Lung (tissue), 11 donors: ENCODE measurements at regions not wholly inside any gene's neighbourhood (a gene's known extent, or its start where the extent isn't known, plus 50 kb on each side); places are given as distances from the start of the nearest gene placed in this dataset.

Experiments used
- ATAC-seq: fragments of 200-7000 bp; cut with Tn5 transposase; one replicate; pipeline ENCODE4 v1.9.1; 2020; ENCODE audit warnings: moderate number of reproducible peaks; ENCODE audit not compliant: insufficient read depth, low FRiP score
- DNase-seq, 3 donors: peaks; one replicate each; pipeline ENCODE4 v3.0.0-alpha.2; 2013 to 2017
- H3K27ac ChIP-seq, 2 donors: one replicate each; pipeline ENCODE4 v1.5.1; 2013; ENCODE audit warnings: mild to moderate bottlenecking in 2 of 2, moderate library complexity in 2 of 2, control low read depth in 1 of 2, inconsistent platforms in 1 of 2, low read depth in 1 of 2, low read length in 1 of 2
- H3K27me3 ChIP-seq, 3 donors: one replicate each; pipeline ENCODE4 v1.5.1; 2013; ENCODE audit warnings: low read length in 2 of 3; ENCODE audit not compliant: control insufficient read depth in 3 of 3, insufficient read depth in 3 of 3
- H3K36me3 ChIP-seq, 4 donors: one replicate each; pipeline ENCODE4 v1.5.1; 2013; ENCODE audit warnings: low read length in 4 of 4, mild to moderate bottlenecking in 1 of 4, moderate library complexity in 1 of 4; ENCODE audit not compliant: control insufficient read depth in 4 of 4, insufficient read depth in 4 of 4
- H3K4me1 ChIP-seq, 5 donors: one replicate each; pipeline ENCODE4 v1.5.1; 2013; ENCODE audit warnings: low read length in 5 of 5, mild to moderate bottlenecking in 2 of 5, moderate library complexity in 1 of 5; ENCODE audit not compliant: control insufficient read depth in 5 of 5, insufficient read depth in 5 of 5
- H3K4me3 ChIP-seq: one replicate; pipeline ENCODE4 v1.5.1; 2013; ENCODE audit warnings: mild to moderate bottlenecking, control low read depth, moderate library complexity
- H3K9ac ChIP-seq, 2 donors: one replicate each; pipeline ENCODE4 v1.5.1; 2013; ENCODE audit warnings: low read length in 2 of 2, control low read depth in 1 of 2; ENCODE audit not compliant: insufficient read depth in 1 of 2
- H3K9me3 ChIP-seq, 4 donors: one replicate each; pipeline ENCODE4 v1.5.1; 2013; ENCODE audit warnings: low read length in 3 of 4, mild to moderate bottlenecking in 1 of 4, moderate library complexity in 1 of 4; ENCODE audit not compliant: control insufficient read depth in 4 of 4, insufficient read depth in 3 of 4
- CTCF ChIP-seq: IDR thresholded peaks from 2 replicates; pipeline ENCODE4 v1.5.1; 2012; ENCODE audit warnings: mild to moderate bottlenecking; ENCODE audit errors: control extremely low read depth, extremely low read depth
- WGBS, 2 donors: extraction: QIAGEN DNeasy Blood & Tissue Kit; methylation state at CpG; one replicate each; pipeline ENCODE4 v1.1.7; 2013; 5-methylcytosine and 5-hydroxymethylcytosine counted together
- donor health status: control.
- donor health status: control.
- donor health status: Bipolar disorder and iron deficiency.
- donor health status: healthy.
- donor health status: DM: yes; HTN: yes; CAD: no.

GRCh38 chr16:63629272-63629671 is 1492.6 kb downstream of the CDH11 start:
- Histone ChIP-seq H3K9ac (no peak overlapping the region), H3K36me3 (no peaks in the 10 kb centered on the region), H3K4me1 (no peaks in the 10 kb centered on the region), H3K9me3 (no peaks in the 10 kb centered on the region), H3K4me3 (no peak overlapping the region), H3K27ac (no peak overlapping the region), H3K27me3 (no peaks in the 10 kb centered on the region)
- ATAC-seq = no peak
- no peak for TF ChIP-seq CTCF
- DNase-seq = no peak

GRCh38 chr16:63628812-63629211 is 1493.1 kb downstream of the CDH11 start:
- no peaks in the 10 kb centered on the region for H3K27me3 ChIP-seq
- no peak overlapping the region for H3K27ac ChIP-seq
- no peak for TF ChIP-seq CTCF
- H3K9ac ChIP-seq = no peak overlapping the region
- no peaks in the 10 kb centered on the region for H3K36me3 ChIP-seq
- no peaks in the 10 kb centered on the region for H3K4me1 ChIP-seq
- H3K9me3 ChIP-seq = no peaks in the 10 kb centered on the region
- no peak overlapping the region for H3K4me3 ChIP-seq
- DNase-seq (no peak), ATAC-seq (no peak)

GRCh38 chr16:63625126-63625525 is 1496.7 kb downstream of the CDH11 start:
- Histone ChIP-seq H3K9ac (no peak overlapping the region), H3K27me3 (no peaks in the 10 kb centered on the region), H3K4me3 (no peak overlapping the region), H3K27ac (no peak overlapping the region), H3K9me3 (no peaks in the 10 kb centered on the region), H3K4me1 (no peaks in the 10 kb centered on the region), H3K36me3 (no peaks in the 10 kb centered on the region)
- no peak for TF ChIP-seq CTCF
- 47 to 74% methylated on average over 1 of the region's 1 CpG for WGBS, 2 donors
- DNase-seq (peak in 2 of 3 donors; percentile 76 to 90), ATAC-seq (no peak)

- WGBS, 2 donors = 79 to 80% methylated on average over 4 of the region's 4 CpGs
- ATAC-seq = no peak
Measured at GRCh38 chr16:63623551-63624039, 1498.3 kb downstream of the CDH11 start.

More at GRCh38 chr16:63623551-63624039, 1498.3 kb downstream of the CDH11 start:
- no peak for DNase-seq
- TF ChIP-seq CTCF = no peak
- Histone ChIP-seq H3K9ac (no peak overlapping the region), H3K4me3 (no peak overlapping the region), H3K27me3 (no peaks in the 10 kb centered on the region), H3K9me3 (no peaks in the 10 kb centered on the region), H3K4me1 (no peaks in the 10 kb centered on the region), H3K36me3 (no peaks in the 10 kb centered on the region), H3K27ac (no peak overlapping the region)
